Kidney tubule cell (primary cell): ENCODE measurements at regions not wholly inside any gene's neighbourhood (a gene's known extent, or its start where the extent isn't known, plus 50 kb on each side); places are given as distances from the start of the nearest gene placed in this dataset.
"Not testable (repeated sequence)": the region's sequence is repeated elsewhere in the genome, so short reads cannot be mapped to it uniquely, and the experiment has no call there.

ENCODE experiments used
- DNase-seq: peaks from one replicate; pipeline ENCODE4 v3.0.0-alpha.2; 2018; ENCODE audit warnings: low spot score

DNA sequence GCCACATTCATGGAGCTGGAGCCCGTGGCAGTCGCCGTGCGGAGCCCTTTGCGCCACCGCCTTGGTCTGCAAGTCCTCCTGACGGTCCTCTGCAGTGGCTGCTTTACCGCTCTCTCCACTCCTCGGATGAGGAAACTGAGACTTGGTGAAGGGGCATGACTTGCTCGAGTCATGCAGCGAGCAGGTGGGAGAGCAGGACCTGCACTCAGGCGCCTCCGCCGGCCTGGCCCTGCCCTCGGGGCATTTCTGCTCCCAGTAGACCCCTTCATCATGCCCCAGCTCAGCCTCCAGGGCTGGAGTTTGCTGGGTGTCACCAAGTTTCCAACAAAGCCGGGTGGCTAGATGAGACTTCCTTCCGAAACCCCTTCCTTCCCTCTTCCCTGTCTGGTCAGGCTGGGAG, 100.0 kb upstream of the TARDBP start:
- no peak for DNase-seq

DNA sequence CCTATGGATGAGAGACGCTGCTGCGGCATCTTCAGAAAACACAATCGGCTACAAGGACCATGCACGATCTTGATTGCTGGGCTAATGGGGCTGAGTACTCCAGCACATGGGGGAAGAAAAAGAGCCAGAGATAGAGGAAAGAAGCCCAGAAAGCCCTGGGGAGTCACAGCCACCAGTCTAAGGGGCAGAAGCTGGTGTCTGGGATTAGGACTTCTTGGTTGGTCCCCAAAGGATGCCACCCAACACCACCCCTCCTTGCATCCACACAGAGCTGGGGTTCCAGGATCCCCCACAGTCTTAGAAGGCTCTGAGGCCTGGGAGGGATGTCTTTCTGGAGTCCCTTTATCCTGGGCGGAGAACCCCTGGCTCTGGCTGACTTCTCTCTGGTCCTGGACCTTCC, 98.4 kb upstream of the TARDBP start:
- DNase-seq = no peak

DNA sequence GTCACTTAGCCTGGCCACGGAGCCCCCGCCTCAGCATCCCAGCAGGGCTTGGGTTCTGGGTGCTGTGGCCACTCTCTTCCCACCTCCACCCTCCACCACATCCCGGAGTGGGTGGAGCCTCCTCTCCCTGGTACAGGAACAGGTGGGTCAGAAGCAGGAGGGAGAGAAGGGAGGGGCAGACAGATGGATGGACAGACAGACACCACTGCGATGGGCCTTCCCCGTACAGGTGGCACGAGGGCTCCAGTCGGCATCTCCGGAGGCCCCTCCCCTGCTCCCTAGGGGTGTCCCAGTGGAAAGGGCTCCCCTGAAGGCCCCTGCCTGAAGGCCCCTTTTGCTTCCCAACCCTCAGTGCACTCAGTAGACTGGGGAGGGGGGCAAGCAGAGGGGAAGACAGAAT, 96.9 kb upstream of the TARDBP start:
- no peak for DNase-seq

DNA sequence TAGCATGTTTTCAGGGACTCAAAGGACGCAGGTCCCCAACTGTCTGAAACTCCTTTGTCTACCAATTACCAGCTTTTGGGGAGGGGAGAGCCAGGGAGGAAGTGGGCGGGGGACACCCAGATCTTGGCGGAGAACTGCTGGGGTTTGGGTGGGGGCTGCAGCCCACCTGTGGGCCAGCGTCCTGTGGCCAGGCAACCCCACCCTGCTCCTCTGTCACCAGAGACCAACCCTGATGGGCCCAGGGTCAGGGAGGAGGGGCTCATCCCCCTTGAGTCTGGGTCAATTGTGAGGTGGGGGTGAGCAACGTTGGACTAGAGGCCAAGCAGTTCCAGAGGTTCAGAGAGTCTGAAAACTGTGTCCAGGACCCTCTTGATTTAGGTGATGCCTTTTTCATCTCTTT, 96.1 kb upstream of the TARDBP start:
- DNase-seq = no peak

DNA sequence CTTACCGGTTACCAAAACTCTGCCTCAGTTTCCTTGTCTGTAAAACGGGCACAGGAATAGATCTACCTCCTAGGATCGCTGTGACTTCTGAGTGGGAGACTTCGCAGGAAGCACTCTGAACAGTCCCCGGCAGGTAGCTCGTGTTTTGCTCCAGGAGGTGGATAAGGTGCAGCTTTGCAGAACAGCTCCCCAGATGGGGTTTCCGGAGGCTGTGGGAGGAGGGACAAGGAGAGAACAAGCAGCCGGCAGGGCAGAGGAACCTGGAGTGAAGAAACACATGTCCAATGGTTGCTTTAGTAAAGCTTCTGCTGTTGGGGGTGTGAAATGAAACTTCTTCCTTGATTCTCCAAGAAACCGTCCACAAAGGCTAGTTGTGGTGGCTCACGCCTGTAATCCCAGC, 95.5 kb upstream of the TARDBP start:
- DNase-seq = no peak

DNA sequence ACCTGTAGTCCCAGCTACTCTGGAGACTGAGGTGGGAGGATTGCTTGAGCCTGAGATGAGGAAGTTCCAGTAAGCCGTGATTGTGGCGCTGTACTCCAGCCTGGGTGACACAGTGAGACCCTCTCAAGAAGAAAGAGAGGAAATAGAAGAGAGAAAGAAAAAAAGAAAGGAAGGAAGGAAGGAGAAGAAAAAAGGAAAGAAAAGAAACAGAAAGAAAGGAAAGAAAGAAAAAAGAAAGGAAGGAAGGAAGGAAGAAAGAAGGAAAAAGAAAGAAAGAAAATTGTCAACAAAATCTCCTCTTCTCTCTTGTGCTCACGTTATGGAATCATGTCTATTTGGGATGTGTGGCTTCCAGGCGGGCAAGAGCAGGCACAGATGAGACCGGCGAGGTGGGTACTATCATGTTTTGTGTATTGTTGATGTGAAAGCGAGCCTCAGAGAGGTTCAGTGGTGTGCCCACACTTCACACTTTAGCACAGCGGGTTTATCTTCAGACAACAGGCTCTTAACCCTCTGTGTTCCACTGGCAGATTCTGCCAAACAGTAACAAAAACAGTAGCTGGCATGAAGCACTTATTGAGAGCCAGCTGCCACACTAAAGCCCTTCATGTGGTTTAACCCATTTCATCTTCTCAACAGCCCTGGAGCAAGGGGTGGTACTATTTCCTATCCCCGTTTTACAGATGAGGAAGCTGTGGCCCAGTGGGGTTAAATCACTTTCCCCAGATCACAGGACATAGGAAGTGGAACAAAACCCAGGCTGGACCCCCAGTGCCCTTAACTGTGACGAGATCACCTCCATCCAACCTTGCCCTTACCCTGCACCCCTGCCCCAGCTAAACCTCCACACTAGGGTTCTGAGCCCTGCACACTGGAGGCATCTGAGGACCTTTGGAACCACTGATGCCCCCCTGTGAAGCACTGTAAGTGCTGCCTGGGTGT, 94.7 kb upstream of the TARDBP start:
- no peak for DNase-seq

DNA sequence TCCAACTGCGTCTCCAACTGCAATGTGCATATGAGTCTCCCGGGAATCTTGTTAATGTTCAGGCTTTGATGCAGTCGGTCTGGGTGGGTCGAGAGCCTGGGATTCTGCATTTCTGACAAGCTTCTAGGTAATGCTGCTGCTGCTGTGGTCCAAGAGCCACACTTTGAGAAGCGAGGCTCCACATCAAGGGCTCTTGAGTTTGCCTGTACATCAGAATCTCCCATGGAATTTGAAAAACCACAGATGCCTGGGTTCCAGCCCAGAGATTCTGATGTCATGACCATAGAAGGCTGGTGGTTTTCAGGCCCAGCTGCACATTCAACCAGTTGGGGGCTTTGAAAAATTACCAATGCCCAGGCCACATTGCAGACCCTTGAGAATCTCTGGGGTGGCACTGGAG, 93.9 kb upstream of the TARDBP start:
- peak; percentile 36 for DNase-seq

DNA sequence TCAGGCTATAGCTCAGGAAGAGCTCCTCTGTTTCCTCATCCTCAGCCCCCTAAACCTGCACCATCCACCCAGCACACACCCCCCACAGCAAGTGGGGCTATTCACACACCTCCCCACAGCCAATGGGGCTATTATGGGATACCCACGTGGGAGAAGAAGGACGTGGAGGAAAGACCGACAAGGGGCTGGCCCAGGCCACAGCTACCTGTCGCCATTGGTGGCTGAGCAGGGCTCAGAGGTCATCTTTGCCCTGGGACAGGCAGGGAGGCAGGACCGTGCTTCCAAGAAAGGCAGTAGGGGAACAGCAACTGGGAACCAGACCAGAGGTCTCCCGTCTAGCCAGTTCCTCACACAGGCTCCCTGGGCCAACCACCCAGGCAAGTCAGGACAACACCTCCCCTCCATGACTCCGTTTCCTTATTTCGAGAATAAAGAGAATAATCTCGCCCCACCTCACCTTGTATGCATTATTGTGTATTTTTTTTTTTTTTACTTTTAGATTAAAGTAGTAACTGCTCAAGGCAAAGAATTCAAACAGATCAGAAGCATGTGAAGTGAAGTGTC, 92.3 kb upstream of the TARDBP start:
- DNase-seq = no peak

DNA sequence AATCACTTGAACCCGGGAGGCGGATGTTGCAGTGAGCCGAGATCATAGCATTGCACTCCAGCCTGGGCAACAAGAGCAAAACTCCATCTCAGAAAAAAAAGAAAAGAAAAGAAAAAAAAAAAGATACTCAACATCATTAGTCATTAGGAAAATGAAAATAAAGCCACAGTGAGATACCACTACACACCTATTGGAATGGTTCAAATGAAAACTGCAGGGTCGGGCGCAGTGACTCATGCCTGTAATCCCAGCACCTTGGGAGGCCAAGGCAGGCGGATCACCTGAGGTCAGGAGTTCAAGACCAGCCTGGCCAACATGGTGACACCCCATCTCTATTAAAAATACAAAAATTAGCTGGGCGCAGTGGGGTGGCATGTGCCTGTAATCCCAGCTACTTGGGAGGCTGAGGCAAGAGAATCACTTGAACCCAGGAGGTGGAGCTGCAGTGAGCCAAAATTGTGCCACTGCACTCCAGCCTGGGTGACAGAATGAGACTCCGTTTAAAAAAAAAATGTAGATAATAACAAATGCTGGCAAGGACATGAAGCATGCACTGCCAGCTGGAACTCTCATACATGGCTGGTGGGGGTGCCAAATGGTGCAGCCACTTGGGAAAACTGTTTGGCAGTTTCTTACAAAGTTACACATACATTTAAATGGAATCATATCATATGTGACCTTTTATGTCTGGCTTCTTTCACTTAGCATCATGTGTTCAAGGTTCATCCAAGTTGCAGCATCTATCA, 90.0 kb upstream of the TARDBP start:
- DNase-seq = not testable (repeated sequence)

DNA sequence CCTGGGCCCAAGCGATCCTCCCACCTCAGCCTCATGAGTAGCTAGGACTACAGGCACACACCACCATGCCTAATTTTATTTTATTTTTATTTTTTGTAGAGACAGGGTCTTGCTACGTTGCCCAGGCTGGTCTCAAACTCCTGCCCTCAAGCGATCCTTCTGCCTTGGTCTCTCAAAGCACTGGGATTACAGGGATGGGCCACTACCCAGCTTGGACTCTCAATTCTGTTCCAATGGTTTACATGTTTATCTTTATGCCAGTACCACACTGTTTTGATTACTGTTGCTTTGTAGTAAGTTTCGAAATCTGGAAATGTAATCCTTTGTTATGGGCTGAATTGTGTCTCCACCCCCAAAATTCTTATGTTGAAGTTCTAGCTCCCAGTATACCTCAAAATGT, 88.4 kb upstream of the TARDBP start:
- no peak for DNase-seq

DNA sequence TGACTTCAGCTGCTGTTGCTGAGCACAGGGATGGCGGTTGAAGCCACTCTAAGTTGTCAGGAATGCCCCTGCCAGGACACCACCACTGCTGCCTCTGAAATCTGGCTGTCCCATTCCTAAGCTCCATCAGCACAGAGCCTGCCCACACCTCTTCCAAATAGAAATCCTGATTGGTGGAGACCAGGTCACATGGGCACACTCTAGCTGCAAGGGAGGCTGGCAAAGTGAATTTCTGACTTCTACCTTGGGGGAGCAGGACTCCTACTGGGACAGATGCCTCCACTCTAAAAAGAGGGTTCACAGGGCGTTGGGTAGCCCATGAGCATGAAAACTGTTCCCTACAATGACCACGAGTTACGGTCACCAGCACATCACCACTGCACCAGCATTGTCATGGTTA, 83.8 kb upstream of the TARDBP start:
- no peak for DNase-seq

DNA sequence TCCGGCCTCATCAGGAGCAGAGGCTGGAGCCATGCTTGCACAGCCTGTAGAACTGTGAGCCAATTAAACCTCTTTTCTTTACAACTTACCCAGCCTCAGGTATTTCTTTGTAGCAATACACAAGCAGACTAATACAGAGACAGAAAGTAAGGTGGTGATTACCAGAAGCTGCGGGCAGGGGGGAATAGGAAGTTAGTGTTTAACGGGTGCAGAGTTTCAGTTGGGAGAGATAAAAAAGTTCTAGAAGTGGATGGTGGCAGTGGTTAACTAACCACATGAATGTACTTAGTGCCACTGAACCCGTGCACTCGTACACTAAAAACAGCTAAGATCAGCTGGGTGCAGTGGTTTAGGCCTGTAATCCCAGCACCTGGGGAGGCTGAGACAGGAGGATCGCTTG, 80.4 kb upstream of the TARDBP start:
- no peak for DNase-seq

DNA sequence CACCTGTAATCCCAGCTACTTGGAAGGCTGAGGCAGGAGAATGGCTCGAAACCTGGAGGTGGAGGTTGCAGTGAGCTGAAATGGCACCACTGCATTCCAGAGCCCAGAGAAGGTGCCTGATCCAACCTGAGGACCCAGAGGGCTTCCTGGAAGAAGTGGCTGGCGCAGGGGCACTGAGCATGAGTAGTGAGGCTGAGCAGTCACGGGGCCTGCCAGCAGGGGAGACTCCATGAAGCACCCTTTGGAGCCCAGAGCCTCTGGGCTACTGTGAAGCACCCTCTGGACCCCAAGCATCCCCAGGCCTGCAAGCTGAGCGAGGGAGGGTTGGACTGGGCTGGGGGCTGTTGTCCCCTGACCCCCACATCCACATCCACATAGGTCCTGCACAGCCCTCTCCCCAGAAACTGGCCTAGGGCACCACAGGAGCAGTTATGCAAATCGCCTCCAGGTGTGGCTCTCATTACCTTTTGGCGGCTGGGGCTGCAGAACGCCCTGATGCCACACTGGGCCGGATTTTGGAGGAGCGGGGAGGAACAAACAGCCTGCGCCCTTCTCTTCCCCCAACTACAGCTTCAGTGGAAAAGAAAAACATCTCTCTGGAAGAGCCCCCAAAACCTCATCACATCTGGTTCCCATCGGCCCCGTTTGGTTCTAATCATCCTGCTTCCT, 78.2 kb upstream of the TARDBP start:
- DNase-seq = no peak

DNA sequence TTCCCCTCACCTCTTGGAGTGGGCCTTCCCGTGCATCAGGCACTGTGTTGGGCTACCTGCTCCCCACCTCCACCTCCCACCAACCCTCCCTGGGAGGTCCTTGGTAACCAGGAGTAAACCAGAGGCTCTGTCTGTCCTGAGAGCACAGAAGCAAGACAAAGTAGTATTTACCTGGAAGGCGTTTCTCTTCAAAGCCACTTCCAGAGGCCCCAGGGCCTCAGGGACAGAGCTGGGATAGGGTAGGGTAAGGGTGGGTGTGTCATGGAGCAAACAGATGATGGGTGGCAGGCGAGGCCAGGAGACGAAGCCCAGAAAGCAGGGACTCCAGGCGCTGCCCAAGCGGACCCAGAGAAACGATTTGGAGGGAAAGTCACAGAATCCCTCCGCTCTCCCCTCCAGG, 77.2 kb upstream of the TARDBP start:
- no peak for DNase-seq

DNA sequence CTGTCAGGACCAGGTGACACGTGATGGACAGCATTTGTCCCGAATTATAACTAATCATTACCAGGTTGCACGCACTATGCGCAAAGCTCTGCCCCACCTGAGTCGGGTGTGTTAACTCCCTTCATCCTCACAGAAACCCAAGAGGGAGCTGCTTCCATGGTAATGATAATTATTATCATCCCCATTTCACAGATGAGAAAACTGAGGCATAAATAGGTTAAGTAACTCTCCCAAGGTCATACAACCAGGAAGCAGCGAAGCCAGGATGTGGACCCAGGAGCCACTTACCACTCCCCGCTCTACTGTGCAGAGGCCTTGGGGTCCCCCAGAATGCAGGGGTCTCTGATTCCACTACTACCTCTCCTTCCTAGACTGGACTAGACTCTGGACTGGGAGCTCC, 76.7 kb upstream of the TARDBP start:
- DNase-seq = no peak

DNA sequence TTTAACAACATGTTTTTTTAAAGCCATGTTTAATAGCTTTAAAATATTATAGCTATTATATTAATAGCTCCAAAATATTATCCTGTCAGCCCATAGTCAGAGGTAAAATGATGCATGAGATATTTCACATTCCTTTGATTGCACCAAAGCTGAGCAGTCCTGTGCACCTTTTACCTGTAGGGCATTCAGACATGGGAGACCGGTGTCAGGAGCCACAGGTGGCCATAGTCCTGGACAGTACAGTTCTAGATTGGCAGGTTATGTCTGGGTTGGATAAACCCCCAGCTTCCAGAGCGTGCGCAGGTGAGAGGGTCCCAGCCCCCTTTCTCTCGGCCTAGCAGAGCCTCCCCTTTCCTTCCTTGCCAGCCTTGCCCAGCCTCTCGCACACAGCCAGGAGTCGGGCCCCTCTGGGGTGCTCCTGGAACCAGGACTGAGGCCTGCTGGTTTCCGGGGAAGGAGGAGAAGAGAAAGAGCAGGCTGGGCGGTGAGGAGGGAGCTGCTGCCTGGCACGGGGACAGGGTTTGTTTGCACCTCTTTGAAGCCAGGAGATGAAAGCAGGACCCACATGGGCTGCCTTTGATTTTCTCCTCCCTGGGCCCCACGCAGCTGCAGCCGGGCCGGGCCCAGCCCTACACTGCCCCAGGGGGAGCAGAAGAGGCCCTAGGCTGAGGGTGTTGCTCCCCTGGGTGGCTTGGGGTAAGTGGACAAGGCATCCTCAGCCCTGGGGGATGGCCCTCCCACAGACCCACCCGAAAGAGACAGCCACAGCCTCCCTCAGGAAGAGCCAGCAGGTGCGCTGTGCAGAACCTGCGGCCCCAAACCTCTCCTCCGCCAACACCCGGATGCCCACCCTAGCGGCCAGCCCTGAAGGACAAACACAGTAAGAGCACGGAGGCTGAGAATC, 75.2 kb upstream of the TARDBP start:
- no peak for DNase-seq

DNA sequence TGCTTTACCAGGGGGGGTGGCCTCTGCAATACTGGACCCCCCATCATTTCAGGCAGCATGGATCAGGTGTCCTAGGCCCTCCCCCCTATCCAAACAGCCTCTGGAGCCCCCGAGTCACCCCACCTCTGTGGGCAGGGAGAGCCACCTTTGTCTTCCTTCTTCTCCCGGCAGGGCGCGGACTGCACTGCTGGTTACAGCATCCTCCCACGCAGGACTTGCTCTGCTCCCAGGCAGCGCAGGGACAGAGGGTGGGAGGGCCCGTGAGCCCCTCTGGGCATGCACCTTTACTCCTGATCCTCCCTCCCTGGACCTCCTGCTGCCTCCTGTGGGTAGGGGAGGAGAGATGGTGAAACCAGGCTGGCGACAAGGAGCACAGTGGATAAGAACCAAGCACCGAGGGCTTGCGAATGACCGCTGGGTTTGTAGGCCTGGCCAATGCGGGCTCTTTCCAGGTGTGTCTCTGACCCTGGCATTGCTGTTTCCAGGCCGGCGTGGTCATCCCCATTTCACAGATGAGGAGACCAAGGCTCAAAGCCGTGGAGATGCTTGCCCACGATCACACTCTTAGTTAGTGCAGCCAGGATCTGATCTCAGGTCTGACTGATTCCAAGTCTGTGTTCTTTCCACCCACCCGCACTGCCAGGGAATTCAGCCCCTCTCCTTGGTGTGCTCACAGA, 73.6 kb upstream of the TARDBP start:
- DNase-seq = no peak

DNA sequence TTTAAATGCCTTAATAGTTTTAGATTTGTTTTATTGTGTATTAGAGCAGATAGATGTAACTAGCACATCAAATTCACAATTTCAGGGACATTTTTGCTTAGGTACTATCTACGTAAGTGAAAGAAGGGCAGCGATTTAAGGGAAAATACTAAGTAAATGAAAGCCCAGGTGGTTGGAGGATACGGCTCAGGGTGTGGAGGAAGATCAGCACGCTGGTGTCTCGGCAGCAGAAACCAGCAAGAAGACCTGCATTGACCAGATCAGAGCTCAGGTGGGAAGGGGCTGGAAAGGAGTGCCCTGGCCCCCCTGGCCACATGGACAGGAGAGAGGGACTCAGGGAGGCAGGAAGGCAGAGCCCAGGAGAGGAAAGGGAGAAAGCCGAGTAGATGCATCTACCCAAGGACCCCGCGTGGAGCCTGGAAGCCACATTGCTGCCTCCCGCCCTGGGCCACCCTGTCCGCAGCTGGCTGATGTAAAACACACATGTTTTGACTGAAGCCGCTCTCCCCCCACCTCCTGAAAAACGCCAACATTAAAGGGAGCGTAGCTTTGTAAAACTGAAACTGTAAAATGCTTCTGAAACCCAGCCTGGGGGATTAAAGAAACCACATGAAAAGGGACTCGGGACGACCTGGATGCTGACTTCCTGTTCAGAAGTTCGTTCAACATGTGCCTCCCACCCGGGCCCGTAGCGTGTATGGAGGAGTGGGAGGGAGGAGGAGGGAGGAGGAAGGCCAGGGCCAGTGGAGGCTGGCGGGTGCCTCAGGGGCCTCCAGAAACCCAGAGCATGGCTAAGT, 72.6 kb upstream of the TARDBP start:
- DNase-seq = no peak

DNA sequence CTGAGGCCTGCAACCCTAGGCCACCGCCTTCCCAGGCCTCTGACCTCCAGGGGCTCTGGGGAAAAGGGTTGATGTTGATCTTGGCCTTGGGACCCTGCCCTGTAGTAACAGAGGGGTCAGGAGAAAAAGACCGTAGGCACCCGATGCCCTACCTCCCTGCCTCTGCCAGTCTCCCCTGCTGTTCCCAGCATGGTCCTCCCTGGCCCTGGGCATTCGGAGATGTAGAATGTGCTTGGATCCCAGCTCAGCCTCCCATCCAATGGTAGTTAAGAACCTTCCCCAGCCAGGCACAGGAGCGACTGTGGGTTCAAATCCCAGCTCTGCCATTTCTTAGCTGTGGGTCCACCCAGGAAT, 72.0 kb upstream of the TARDBP start:
- DNase-seq = no peak

DNA sequence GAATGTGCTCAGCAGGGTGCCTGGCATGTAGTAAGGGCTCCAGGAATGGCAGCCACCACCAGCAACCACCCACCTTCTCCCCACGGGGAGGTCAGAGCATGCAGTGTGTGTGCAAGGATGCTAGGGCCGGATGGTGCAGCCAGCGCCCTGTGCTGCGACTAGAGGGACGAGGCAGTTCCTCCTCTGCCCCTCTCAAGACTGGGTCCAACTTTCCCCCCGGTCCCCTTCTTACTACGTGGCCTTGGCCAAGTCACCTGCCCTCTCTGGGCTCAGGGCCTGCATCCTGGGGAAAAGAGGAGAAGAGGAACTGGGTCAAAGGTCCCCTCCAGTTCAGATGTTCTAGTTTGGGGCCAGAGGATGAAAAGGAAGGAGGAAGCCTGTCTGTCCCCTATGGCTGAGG, 71.6 kb upstream of the TARDBP start:
- DNase-seq = no peak
